ENCODE measurements at regions not wholly inside any gene's neighbourhood (a gene's known extent, or its start where the extent isn't known, plus 50 kb on each side); places are given as distances from the start of the nearest gene placed in this dataset.

DNA sequence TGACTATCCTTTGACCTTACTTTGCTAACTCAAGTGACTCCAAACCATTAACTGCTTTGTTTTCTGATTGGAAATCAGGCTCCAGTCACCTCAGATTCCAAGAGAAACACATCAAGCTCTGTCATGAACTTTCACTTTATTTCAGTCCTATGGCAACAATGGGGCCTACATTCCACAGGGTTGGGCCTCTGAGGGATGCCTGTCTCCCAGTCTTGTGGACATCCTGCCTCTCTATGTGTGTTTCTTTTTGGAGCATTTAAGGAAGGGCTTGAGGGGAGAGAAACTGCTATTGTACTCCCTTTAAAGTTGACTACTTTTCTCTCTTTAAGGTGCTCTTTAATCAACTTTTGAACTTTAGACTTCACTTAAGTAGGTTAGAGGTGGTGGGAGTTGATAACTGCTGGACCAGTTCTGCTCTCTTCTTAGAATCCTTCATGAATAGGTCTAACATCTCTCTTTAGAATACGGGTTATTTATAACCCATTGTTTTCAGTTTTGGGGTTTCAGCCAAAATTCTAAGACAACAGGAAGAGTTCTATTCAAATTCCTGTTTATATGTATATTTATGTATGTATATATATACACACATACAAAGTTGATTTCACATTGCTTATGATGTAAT, 274.3 kb upstream of the NR3C2 start:
- TF ChIP-seq EZH2phosphoT487 (IDR thresholded peaks at IDR 0.05; ENCODE audit: borderline replicate concordance, low read length), result no peak
- TF ChIP-seq, protein P1, sequence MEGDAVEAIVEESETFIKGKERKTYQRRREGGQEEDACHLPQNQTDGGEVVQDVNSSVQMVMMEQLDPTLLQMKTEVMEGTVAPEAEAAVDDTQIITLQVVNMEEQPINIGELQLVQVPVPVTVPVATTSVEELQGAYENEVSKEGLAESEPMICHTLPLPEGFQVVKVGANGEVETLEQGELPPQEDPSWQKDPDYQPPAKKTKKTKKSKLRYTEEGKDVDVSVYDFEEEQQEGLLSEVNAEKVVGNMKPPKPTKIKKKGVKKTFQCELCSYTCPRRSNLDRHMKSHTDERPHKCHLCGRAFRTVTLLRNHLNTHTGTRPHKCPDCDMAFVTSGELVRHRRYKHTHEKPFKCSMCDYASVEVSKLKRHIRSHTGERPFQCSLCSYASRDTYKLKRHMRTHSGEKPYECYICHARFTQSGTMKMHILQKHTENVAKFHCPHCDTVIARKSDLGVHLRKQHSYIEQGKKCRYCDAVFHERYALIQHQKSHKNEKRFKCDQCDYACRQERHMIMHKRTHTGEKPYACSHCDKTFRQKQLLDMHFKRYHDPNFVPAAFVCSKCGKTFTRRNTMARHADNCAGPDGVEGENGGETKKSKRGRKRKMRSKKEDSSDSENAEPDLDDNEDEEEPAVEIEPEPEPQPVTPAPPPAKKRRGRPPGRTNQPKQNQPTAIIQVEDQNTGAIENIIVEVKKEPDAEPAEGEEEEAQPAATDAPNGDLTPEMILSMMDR (IDR thresholded peaks at IDR 0.05; ENCODE audit: low read depth, low read length, poor library complexity, severe bottlenecking), result no peak

DNA sequence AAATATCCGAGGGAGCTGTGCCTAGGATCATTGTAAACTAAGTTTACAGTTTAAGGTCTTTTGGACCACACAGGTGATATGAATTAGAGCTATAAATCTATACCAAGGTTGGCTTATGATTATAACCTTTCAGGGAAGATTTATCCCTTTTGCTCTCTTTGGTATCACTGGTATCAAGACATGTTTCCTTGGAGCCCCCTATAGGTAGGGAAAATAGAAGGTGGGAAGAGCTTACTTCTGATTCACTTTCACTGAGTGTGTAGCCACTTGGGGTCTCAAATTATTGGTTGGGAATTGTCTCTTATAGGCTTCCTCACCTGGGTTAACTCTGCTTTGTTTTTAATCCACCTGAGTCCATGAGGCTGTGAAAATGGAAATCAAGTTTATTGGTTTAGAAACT, 262.1 kb upstream of the NR3C2 start:
- Histone ChIP-seq H3K27me3 (ENCODE audit: control insufficient read depth, low read length) (no peaks in the 10 kb centered on the region), H3K4me1 (ENCODE audit: control insufficient read depth, low read length) (no peaks in the 10 kb centered on the region), H3K4me2 (ENCODE audit: low read length) (no peak overlapping the region), H3K36me3 (ENCODE audit: control insufficient read depth, low read length) (no peaks in the 10 kb centered on the region), H3K9me3 (ENCODE audit: control insufficient read depth, insufficient read depth, low read length) (no peaks in the 10 kb centered on the region), H4K20me1 (ENCODE audit: control insufficient read depth, insufficient read depth, low read depth, low read length) (no peaks in the 10 kb centered on the region), H3K79me2 (ENCODE audit: control insufficient read depth, low read length) (no peaks in the 10 kb centered on the region), H3K4me3 (ENCODE audit: low read length) (no peak overlapping the region), H3F3A (ENCODE audit: control insufficient read depth, insufficient read depth) (no peaks in the 10 kb centered on the region), H3K9me2 (replicated peaks; ENCODE audit: control insufficient read depth, low read length) (no peaks in the 10 kb centered on the region; the same call in 1 of the 2 replicates), H3K27ac (ENCODE audit: low read depth, low read length) (no peak overlapping the region)
- TF ChIP-seq, protein P1 (IDR thresholded peaks at IDR 0.05; ENCODE audit: low read depth, low read length, poor library complexity, severe bottlenecking), result no peak
- no peak for TF ChIP-seq EZH2phosphoT487 (IDR thresholded peaks at IDR 0.05; ENCODE audit: borderline replicate concordance, low read length)

More for the DNA sequence above, 274.3 kb upstream of the NR3C2 start:
- no peak overlapping the region for H3K4me3 ChIP-seq (ENCODE audit: low read length)
- no peak overlapping the region for H3K4me2 ChIP-seq (ENCODE audit: low read length)
- no peaks in the 10 kb centered on the region for H3K27me3 ChIP-seq (ENCODE audit: control insufficient read depth, low read length)
- no peaks in the 10 kb centered on the region for H3K79me2 ChIP-seq (ENCODE audit: control insufficient read depth, low read length)
- H4K20me1 ChIP-seq (ENCODE audit: control insufficient read depth, insufficient read depth, low read depth, low read length), result no peaks in the 10 kb centered on the region
- no peaks in the 10 kb centered on the region for H3K9me2 ChIP-seq (replicated peaks; ENCODE audit: control insufficient read depth, low read length)
- no peaks in the 10 kb centered on the region for H3K36me3 ChIP-seq (ENCODE audit: control insufficient read depth, low read length)
- no peaks in the 10 kb centered on the region for H3K4me1 ChIP-seq (ENCODE audit: control insufficient read depth, low read length)
- H3K27ac ChIP-seq (ENCODE audit: low read depth, low read length), result no peak overlapping the region
- H3K9me3 ChIP-seq (ENCODE audit: control insufficient read depth, insufficient read depth, low read length), result no peaks in the 10 kb centered on the region
- no peaks in the 10 kb centered on the region for H3F3A ChIP-seq (ENCODE audit: control insufficient read depth, insufficient read depth)

DNA sequence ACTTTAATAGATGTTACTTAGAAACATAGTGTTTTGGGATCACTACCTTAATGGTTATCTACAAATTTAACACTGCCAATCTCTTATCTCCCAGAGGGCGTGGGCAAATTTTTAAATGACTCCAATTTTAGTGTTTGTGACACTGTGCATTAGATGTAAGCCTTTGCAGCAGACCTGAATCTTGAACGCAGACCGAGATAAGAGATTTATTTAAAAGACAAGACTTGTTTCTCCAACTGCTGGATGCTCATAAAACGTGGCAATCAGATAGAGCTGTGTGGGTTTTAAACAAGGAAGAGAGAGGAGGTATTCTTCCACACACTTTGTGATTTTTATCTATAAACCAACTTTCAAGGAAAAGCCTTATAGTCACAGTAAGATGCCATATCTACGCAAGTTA, 252.5 kb upstream of the NR3C2 start:
- H3K4me1 ChIP-seq (ENCODE audit: control insufficient read depth, low read length), result no peaks in the 10 kb centered on the region
- no peaks in the 10 kb centered on the region for H3F3A ChIP-seq (ENCODE audit: control insufficient read depth, insufficient read depth)
- H3K4me2 ChIP-seq (ENCODE audit: low read length), result no peak overlapping the region
- H3K9me3 ChIP-seq (ENCODE audit: control insufficient read depth, insufficient read depth, low read length), result no peaks in the 10 kb centered on the region
- TF ChIP-seq, protein P1 (IDR thresholded peaks at IDR 0.05; ENCODE audit: low read depth, low read length, poor library complexity, severe bottlenecking), result no peak
- TF ChIP-seq EZH2phosphoT487 (IDR thresholded peaks at IDR 0.05; ENCODE audit: borderline replicate concordance, low read length), result no peak
- no peaks in the 10 kb centered on the region for H4K20me1 ChIP-seq (ENCODE audit: control insufficient read depth, insufficient read depth, low read depth, low read length)
- H3K9me2 ChIP-seq (replicated peaks; ENCODE audit: control insufficient read depth, low read length), result no peaks in the 10 kb centered on the region
- no peaks in the 10 kb centered on the region for H3K27me3 ChIP-seq (ENCODE audit: control insufficient read depth, low read length)
- H3K79me2 ChIP-seq (ENCODE audit: control insufficient read depth, low read length), result no peaks in the 10 kb centered on the region
- H3K4me3 ChIP-seq (ENCODE audit: low read length), result no peak overlapping the region
- no peaks in the 10 kb centered on the region for H3K36me3 ChIP-seq (ENCODE audit: control insufficient read depth, low read length)
- H3K27ac ChIP-seq (ENCODE audit: low read depth, low read length), result no peak overlapping the region
